MM.1S (cell line): ENCODE measurements at regions not wholly inside any gene's neighbourhood (a gene's known extent, or its start where the extent isn't known, plus 50 kb on each side); places are given as distances from the start of the nearest gene placed in this dataset.

Source experiments
- DNase-seq: peaks from one replicate; pipeline ENCODE4 v3.0.0-alpha.2; 2015
- H2AFZ ChIP-seq: fragments of 300-600 bp; sonication (generic); 2 replicates; pipeline ENCODE4 v1.6.0; 2016; ENCODE audit warnings: antibody characterized with exemption, low read length
- H3F3A ChIP-seq: fragments of 300-600 bp; sonication (generic); 2 replicates; pipeline ENCODE4 v1.6.1; 2016; ENCODE audit warnings: mild to moderate bottlenecking, antibody characterized with exemption, low read length, moderate library complexity, mixed read lengths; ENCODE audit not compliant: insufficient read depth
- H3K27ac ChIP-seq: fragments of 300-600 bp; sonication (generic); 2 replicates; pipeline ENCODE4 v1.5.1; 2016; ENCODE audit warnings: mild to moderate bottlenecking, low read length
- H3K27me3 ChIP-seq: fragments of 300-600 bp; sonication (generic); replicated peaks from 2 replicates; pipeline ENCODE4 v1.6.0; 2016; ENCODE audit warnings: low read length; ENCODE audit not compliant: insufficient read depth
- H3K36me3 ChIP-seq: fragments of 300-600 bp; sonication (generic); replicated peaks from 2 replicates; pipeline ENCODE4 v1.6.1; 2016; ENCODE audit warnings: mild to moderate bottlenecking, low read length, mixed read lengths; ENCODE audit not compliant: insufficient read depth
- H3K4me1 ChIP-seq: fragments of 300-600 bp; sonication (generic); 2 replicates; pipeline ENCODE4 v1.6.1; 2016; ENCODE audit warnings: low read length, mixed read lengths
- H3K4me2 ChIP-seq: fragments of 300-600 bp; sonication (generic); 2 replicates; pipeline ENCODE4 v1.6.0; 2016; ENCODE audit warnings: low read depth, low read length
- H3K4me3 ChIP-seq: fragments of 300-600 bp; sonication (generic); 2 replicates; pipeline ENCODE4 v1.5.1; 2016; ENCODE audit warnings: low read length, mixed read lengths
- H3K79me2 ChIP-seq: fragments of 300-600 bp; sonication (generic); 2 replicates; pipeline ENCODE4 v1.6.1; 2016; ENCODE audit warnings: mixed run types, low read length, mixed read lengths
- H3K9ac ChIP-seq: fragments of 300-600 bp; sonication (generic); 2 replicates; pipeline ENCODE4 v1.6.1; 2016; ENCODE audit warnings: low read length, mixed read lengths
- H3K9me2 ChIP-seq: fragments of 300-600 bp; sonication (generic); replicated peaks from 2 replicates; pipeline ENCODE4 v1.6.1; 2016; ENCODE audit warnings: mild to moderate bottlenecking, low read length, mixed read lengths; ENCODE audit not compliant: insufficient read depth
- H3K9me3 ChIP-seq: fragments of 300-600 bp; sonication (generic); replicated peaks from 2 replicates; pipeline ENCODE4 v1.6.1; 2016; ENCODE audit warnings: mild to moderate bottlenecking, low read length, mixed read lengths; ENCODE audit not compliant: insufficient read depth
- H4K20me1 ChIP-seq: fragments of 300-600 bp; sonication (generic); 2 replicates; pipeline ENCODE4 v1.6.1; 2016; ENCODE audit warnings: mild to moderate bottlenecking, low read length, moderate library complexity, mixed read lengths; ENCODE audit not compliant: insufficient read depth
- EZH2 ChIP-seq: fragments of 300-600 bp; sonication (generic); optimal IDR thresholded peaks from 2 replicates; pipeline ENCODE3; 2017; ENCODE audit warnings: low read depth, mild to moderate bottlenecking, antibody characterized with exemption, low read length, mixed read lengths
- EZH2phosphoT487 ChIP-seq: fragments of 300-600 bp; sonication (generic); IDR thresholded peaks from 2 replicates; pipeline ENCODE4 v1.6.1; 2018; ENCODE audit warnings: antibody characterized with exemption, low read length
- TF ChIP-seq, protein P1 (sequence below): fragments of 300-600 bp; sonication (generic); IDR thresholded peaks from 2 replicates; pipeline ENCODE4 v1.5.1; 2016; ENCODE audit warnings: antibody characterized with exemption, low read length, mixed read lengths

DNA sequence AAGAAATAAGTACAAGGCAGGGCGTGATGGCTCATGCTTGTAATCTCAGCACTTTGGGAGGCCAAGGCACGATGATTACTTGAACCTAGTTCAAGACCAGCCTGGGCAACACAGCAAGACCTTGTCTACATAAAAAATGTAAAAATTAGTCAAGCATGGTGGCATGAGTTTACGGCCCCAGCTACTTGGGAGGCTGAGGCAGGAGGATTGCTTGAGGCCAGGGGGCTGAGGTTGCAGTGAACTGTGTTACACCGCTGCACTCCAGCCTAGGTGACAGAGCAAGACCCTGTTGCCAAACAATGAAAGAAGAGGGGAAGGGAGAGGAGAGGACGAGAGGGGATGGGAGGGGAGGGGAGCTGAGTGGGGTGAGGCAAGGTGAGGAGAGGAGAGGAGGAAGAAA, 152.7 kb upstream of the PRICKLE2 start:
- Histone ChIP-seq H3K27ac (no peak overlapping the region), H3K36me3 (no peaks in the 10 kb centered on the region), H3K4me1 (peaks cover 8% of the 10 kb centered on the region; the same call in 1 of the 2 replicates), H4K20me1 (no peaks in the 10 kb centered on the region), H3K9ac (no peak overlapping the region), H3K27me3 (no peaks in the 10 kb centered on the region), H3K4me2 (no peak overlapping the region), H3F3A (no peaks in the 10 kb centered on the region), H3K9me3 (no peaks in the 10 kb centered on the region), H3K9me2 (no peaks in the 10 kb centered on the region), H3K4me3 (no peak overlapping the region), H2AFZ (no peak overlapping the region), H3K79me2 (no peaks in the 10 kb centered on the region)
- DNase-seq = no peak
- TF ChIP-seq, protein P1, sequence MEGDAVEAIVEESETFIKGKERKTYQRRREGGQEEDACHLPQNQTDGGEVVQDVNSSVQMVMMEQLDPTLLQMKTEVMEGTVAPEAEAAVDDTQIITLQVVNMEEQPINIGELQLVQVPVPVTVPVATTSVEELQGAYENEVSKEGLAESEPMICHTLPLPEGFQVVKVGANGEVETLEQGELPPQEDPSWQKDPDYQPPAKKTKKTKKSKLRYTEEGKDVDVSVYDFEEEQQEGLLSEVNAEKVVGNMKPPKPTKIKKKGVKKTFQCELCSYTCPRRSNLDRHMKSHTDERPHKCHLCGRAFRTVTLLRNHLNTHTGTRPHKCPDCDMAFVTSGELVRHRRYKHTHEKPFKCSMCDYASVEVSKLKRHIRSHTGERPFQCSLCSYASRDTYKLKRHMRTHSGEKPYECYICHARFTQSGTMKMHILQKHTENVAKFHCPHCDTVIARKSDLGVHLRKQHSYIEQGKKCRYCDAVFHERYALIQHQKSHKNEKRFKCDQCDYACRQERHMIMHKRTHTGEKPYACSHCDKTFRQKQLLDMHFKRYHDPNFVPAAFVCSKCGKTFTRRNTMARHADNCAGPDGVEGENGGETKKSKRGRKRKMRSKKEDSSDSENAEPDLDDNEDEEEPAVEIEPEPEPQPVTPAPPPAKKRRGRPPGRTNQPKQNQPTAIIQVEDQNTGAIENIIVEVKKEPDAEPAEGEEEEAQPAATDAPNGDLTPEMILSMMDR = no peak
- TF ChIP-seq EZH2 (no peak), EZH2phosphoT487 (no peak)

DNA sequence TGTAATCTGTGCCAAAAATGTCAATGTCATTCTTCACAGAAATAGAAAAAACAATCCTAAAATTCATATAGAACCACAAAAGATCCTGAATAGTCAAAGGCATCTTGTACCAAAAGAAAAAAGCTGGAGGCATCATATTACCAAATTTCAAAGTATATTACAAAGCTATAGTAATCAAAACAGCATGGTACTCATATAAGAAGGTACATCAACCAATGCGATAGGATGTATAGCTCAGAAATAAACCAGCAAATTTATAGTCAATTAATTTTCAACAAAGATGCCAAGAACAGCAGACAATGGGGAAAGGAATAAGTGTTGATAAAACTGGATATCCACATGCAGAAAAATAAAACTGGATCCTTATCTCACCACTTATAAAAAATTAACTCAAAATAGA, 150.5 kb upstream of the PRICKLE2 start:
- no peaks in the 10 kb centered on the region for H3K9me3 ChIP-seq
- H3K9me2 ChIP-seq = no peaks in the 10 kb centered on the region
- H3K9ac ChIP-seq = no peak overlapping the region
- no peaks in the 10 kb centered on the region for H3K36me3 ChIP-seq
- TF ChIP-seq EZH2 (no peak), EZH2phosphoT487 (no peak)
- TF ChIP-seq, protein P1 = no peak
- H3F3A ChIP-seq = no peaks in the 10 kb centered on the region
- H2AFZ ChIP-seq = no peak overlapping the region
- no peaks in the 10 kb centered on the region for H4K20me1 ChIP-seq
- H3K27me3 ChIP-seq = no peaks in the 10 kb centered on the region
- H3K79me2 ChIP-seq = no peaks in the 10 kb centered on the region
- H3K4me3 ChIP-seq = no peak overlapping the region
- H3K4me1 ChIP-seq = no peaks in the 10 kb centered on the region
- H3K4me2 ChIP-seq = no peak overlapping the region
- no peak overlapping the region for H3K27ac ChIP-seq
- DNase-seq = no peak

DNA sequence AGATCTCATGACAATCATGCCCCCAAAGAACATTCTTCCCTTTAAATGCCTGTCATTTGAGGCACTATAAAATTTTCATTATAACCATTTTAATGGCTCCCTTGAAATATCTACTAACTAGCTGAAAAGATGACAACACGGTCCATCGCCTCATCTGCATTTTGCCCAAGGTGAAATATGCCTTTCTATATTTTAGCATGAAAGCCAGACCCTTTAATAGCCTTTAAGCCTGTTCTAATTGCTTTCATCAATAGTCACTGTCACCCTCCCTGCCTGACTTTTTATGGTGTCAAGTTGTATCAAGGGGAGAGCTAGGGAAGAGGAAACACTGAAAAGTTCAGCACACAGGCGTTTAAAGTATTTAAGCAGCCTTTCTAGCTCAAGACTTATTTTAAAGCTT, 144.1 kb upstream of the PRICKLE2 start:
- no peaks in the 10 kb centered on the region for H4K20me1 ChIP-seq
- no peaks in the 10 kb centered on the region for H3K4me1 ChIP-seq
- H3K9ac ChIP-seq = no peak overlapping the region
- no peaks in the 10 kb centered on the region for H3K36me3 ChIP-seq
- H3K27ac ChIP-seq = no peak overlapping the region
- TF ChIP-seq EZH2phosphoT487 (no peak), EZH2 (no peak)
- TF ChIP-seq, protein P1 = no peak
- H3K4me3 ChIP-seq = no peak overlapping the region
- H3K79me2 ChIP-seq = no peaks in the 10 kb centered on the region
- no peaks in the 10 kb centered on the region for H3K9me3 ChIP-seq
- H3K4me2 ChIP-seq = no peak overlapping the region
- H3K27me3 ChIP-seq = no peaks in the 10 kb centered on the region
- H2AFZ ChIP-seq = no peak overlapping the region
- no peaks in the 10 kb centered on the region for H3F3A ChIP-seq
- DNase-seq = no peak
- no peaks in the 10 kb centered on the region for H3K9me2 ChIP-seq
